Breast epithelium (tissue), 4 donors: ENCODE measurements at regions not wholly inside any gene's neighbourhood (a gene's known extent, or its start where the extent isn't known, plus 50 kb on each side); places are given as distances from the start of the nearest gene placed in this dataset.
"Not testable (repeated sequence)": the region's sequence is repeated elsewhere in the genome, so short reads cannot be mapped to it uniquely, and the experiment has no call there.

Source experiments
- DNase-seq, 2 donors: peaks; one replicate each; pipeline ENCODE4 v3.0.0-alpha.2; 2019; ENCODE audit warnings: low spot score in 2 of 2
- H3K27ac ChIP-seq, 2 donors: fragments of 200-600 bp; sonication (generic) in 1 of 2; one replicate each; pipeline ENCODE4 v1.5.1; 2016 to 2019; ENCODE audit warnings: mild to moderate bottlenecking in 1 of 2
- H3K27me3 ChIP-seq, 2 donors: fragments of 200-600 bp; sonication (generic) in 1 of 2; one replicate each; pipeline versions ENCODE4 v1.5.1 to v1.6.0; 2017 to 2019; ENCODE audit warnings: control low read depth in 1 of 2, mild to moderate bottlenecking in 1 of 2
- H3K36me3 ChIP-seq: fragments of 200-600 bp; one replicate; pipeline ENCODE4 v1.5.1; 2019
- H3K4me1 ChIP-seq, 2 donors: fragments of 200-600 bp; sonication (generic); one replicate each; pipeline ENCODE4 v1.5.1; 2016 to 2019; ENCODE audit warnings: control low read depth in 1 of 2
- H3K4me3 ChIP-seq, 3 donors: fragments of 200-600 bp; sonication (generic); 1 replicate in 2 of 3; 2 replicates in 1 of 3; pipeline ENCODE4 v1.5.1; 2016 to 2019; ENCODE audit warnings: mild to moderate bottlenecking in 3 of 3, moderate library complexity in 2 of 3
- H3K9me3 ChIP-seq, 2 donors: fragments of 200-600 bp; sonication (generic) in 1 of 2; one replicate each; pipeline ENCODE4 v1.5.1; 2016 to 2019; ENCODE audit warnings: control low read depth in 1 of 2
- POLR2A ChIP-seq: fragments of 450-650 bp; IDR thresholded peaks from one replicate; pipeline ENCODE4 v1.6.1; 2016; ENCODE audit warnings: antibody characterized with exemption, mild to moderate bottlenecking, moderate library complexity
- POLR2AphosphoS5 ChIP-seq, 3 donors: sonication (generic); formaldehyde crosslinking; IDR thresholded peaks; one replicate each; pipeline ENCODE4 v1.6.1; 2017; ENCODE audit warnings: antibody characterized with exemption in 3 of 3
- intact Hi-C: fragments of 100-400 bp; cut with DNase I; formaldehyde crosslinking; loops from one replicate; pipeline ENCODE4 v1.15.1; 2023; ENCODE audit warnings: low total_unique reads
- TF ChIP-seq, protein P1 (sequence below), 3 donors: fragments of 450-650 bp; IDR thresholded peaks; one replicate each; pipeline ENCODE4 v1.5.1; 2016 to 2017; ENCODE audit warnings: antibody characterized with exemption in 3 of 3, mild to moderate bottlenecking in 3 of 3, moderate library complexity in 3 of 3

GRCh38 chr4:120000591-120001296 lies 65.9 kb downstream of the MAD2L1 start:
- H3K9me3 ChIP-seq = no peaks in the 10 kb centered on the region
- no peaks in the 10 kb centered on the region for H3K4me1 ChIP-seq
- intact Hi-C loops = no loop called here
- H3K27ac ChIP-seq = no peak overlapping the region
- DNase-seq = no peak
- no peak overlapping the region for H3K4me3 ChIP-seq
- no peaks in the 10 kb centered on the region for H3K27me3 ChIP-seq
- TF ChIP-seq, protein P1, sequence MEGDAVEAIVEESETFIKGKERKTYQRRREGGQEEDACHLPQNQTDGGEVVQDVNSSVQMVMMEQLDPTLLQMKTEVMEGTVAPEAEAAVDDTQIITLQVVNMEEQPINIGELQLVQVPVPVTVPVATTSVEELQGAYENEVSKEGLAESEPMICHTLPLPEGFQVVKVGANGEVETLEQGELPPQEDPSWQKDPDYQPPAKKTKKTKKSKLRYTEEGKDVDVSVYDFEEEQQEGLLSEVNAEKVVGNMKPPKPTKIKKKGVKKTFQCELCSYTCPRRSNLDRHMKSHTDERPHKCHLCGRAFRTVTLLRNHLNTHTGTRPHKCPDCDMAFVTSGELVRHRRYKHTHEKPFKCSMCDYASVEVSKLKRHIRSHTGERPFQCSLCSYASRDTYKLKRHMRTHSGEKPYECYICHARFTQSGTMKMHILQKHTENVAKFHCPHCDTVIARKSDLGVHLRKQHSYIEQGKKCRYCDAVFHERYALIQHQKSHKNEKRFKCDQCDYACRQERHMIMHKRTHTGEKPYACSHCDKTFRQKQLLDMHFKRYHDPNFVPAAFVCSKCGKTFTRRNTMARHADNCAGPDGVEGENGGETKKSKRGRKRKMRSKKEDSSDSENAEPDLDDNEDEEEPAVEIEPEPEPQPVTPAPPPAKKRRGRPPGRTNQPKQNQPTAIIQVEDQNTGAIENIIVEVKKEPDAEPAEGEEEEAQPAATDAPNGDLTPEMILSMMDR (IDR thresholded peaks at IDR 0.05) = no peak
- TF ChIP-seq POLR2AphosphoS5 (IDR thresholded peaks at IDR 0.05) = no peak
- H3K36me3 ChIP-seq = no peaks in the 10 kb centered on the region

DNA sequence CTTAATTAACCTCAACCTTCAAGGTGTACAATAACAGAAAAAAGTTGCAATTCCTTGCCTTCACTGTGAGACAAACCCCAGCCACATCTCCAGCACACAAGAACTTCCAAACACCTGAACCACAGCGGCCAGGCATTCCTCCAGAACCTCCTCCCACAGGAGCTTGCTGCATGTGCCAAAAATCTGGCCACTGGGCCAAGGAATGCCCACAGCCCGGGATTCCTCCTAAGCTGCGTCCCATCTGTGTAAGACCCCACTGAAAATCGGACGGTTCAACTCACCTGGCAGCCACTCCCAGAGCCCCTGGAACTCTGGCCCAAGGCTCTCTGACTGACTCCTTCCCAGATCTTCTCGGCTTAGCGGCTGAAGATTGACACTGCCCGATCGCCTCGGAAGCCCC lies 70.6 kb downstream of the MAD2L1 start:
- DNase-seq, H3K4me1 ChIP-seq, H3K4me3 ChIP-seq, H3K27ac ChIP-seq, H3K27me3 ChIP-seq, intact Hi-C loops, H3K9me3 ChIP-seq, H3K36me3 ChIP-seq: not testable (repeated sequence)

- H3K36me3 ChIP-seq = no peaks in the 10 kb centered on the region
- DNase-seq = no peak
- no peaks in the 10 kb centered on the region for H3K4me1 ChIP-seq
- intact Hi-C loops = no loop called here
- no peaks in the 10 kb centered on the region for H3K9me3 ChIP-seq
- H3K27me3 ChIP-seq = no peaks in the 10 kb centered on the region
- no peak for TF ChIP-seq POLR2A
- TF ChIP-seq, protein P1 (IDR thresholded peaks at IDR 0.05) = no peak
- no peak for TF ChIP-seq POLR2AphosphoS5 (IDR thresholded peaks at IDR 0.05)
- H3K4me3 ChIP-seq = no peak overlapping the region
- peak overlapping the region in 1 of 2 donors; percentile 15 for H3K27ac ChIP-seq
Observed at GRCh38 chr4:119984996-119985395, 81.7 kb downstream of the MAD2L1 start.

DNA sequence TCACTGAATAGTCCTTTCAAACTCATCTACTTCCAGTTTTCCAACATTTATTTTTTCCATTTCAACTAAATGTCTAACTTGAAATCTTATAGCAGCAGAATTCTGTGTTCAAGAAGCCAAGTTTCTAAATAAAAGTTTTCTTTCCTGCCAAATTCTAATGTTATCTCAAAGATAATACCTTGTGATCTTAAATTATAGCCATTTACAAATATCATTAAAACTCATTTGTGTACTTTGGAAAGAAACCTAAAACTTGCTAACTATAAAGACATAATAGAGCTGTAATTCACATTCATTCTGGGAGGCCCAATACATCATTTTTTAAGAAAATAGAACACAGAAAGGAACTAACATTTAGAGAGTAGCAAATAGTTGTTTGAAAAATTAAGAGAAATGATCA lies 83.9 kb downstream of the MAD2L1 start:
- no peaks in the 10 kb centered on the region for H3K27me3 ChIP-seq
- no peaks in the 10 kb centered on the region for H3K36me3 ChIP-seq
- no peak overlapping the region for H3K4me3 ChIP-seq
- no peaks in the 10 kb centered on the region for H3K9me3 ChIP-seq
- no peaks in the 10 kb centered on the region for H3K4me1 ChIP-seq
- H3K27ac ChIP-seq = no peak overlapping the region
- TF ChIP-seq POLR2A (no peak), POLR2AphosphoS5 (IDR thresholded peaks at IDR 0.05) (no peak)
- TF ChIP-seq, protein P1 (IDR thresholded peaks at IDR 0.05) = no peak
- intact Hi-C loops = no loop called here
- no peak for DNase-seq

GRCh38 chr4:119980456-119980855 lies 86.2 kb downstream of the MAD2L1 start:
- intact Hi-C loops = no loop called here
- no peak for DNase-seq
- Histone ChIP-seq H3K27ac (no peak overlapping the region), H3K4me3 (no peak overlapping the region), H3K4me1 (no peaks in the 10 kb centered on the region), H3K9me3 (no peaks in the 10 kb centered on the region), H3K27me3 (no peaks in the 10 kb centered on the region), H3K36me3 (no peaks in the 10 kb centered on the region)
- TF ChIP-seq POLR2A (no peak), POLR2AphosphoS5 (IDR thresholded peaks at IDR 0.05) (no peak)
- TF ChIP-seq, protein P1 (IDR thresholded peaks at IDR 0.05) = no peak
